ENCODE measurements at regions not wholly inside any gene's neighbourhood (a gene's known extent, or its start where the extent isn't known, plus 50 kb on each side); places are given as distances from the start of the nearest gene placed in this dataset.

DNA sequence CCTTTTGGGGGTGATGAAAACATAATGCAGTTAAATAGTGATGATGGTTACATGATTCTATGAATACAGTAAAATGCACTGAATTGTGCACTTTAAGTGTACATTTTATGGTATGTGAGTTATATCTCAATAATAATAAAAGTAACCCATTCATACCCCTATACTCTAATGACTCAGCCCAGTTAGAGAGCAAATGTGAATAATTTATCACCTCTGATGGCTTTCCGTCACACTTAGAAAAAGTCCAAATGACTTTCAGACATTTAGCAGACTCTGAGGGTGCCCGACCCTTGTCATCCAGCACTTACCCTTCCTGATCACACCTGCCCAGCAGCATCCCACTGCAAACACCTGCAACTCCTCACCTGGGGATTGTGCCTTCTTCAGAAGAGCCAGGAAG, 148.1 kb upstream of the MAF start:
- H3K4me3 ChIP-seq: no peak overlapping the region
- no peak overlapping the region for H3K27ac ChIP-seq
- H3K27me3 ChIP-seq (ENCODE audit: insufficient read depth in 3 of 3, low read length in 2 of 3): peaks cover 0 to 3% (median 1%) of the 10 kb centered on the region in 3 donors
- no peak for TF ChIP-seq CTCF (IDR thresholded peaks at IDR 0.05)
- DNase-seq (no peak), ATAC-seq (no peak)
- intact Hi-C loops (cut with DNase I): no loop called here
- no peaks in the 10 kb centered on the region for H3K4me1 ChIP-seq
- H3K36me3 ChIP-seq (ENCODE audit: insufficient read depth in 1 of 2, low read depth in 1 of 2): no peaks in the 10 kb centered on the region
- H3K9me3 ChIP-seq: no peaks in the 10 kb centered on the region
- WGBS, 3 donors: 94 to 97% (median 97%) methylated on average over 2 of the region's 2 CpGs

DNA sequence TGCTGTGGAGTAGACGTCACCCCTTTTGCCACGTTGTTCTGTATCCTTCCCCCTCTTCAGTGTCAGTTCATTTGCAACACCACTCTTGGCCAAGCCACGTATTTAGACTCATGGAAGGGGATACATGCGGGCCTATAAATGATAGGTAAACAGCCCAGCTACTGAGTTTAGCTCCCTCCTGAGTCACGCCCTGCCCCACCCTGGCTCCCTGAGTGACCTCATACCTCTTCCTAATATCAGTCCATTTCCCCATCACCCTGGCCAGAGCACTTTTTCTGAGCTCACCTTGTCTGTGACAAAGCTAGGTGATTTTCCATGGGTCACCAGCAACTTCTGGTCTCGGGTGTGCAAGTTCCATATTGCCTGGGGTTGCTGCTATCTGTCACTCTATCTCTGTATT, 147.2 kb upstream of the MAF start:
- intact Hi-C loops (cut with DNase I): no loop called here

GRCh38 chr16:79740252-79740651, 139.7 kb upstream of the MAF start:
- Histone ChIP-seq H3K27me3 (ENCODE audit: insufficient read depth in 3 of 3, low read length in 2 of 3) (no peaks in the 10 kb centered on the region), H3K4me1 (no peaks in the 10 kb centered on the region), H3K4me3 (no peak overlapping the region), H3K9me3 (no peaks in the 10 kb centered on the region), H3K27ac (no peak overlapping the region), H3K36me3 (ENCODE audit: insufficient read depth in 1 of 2, low read depth in 1 of 2) (no peaks in the 10 kb centered on the region)
- intact Hi-C loops (cut with DNase I): no loop called here
- TF ChIP-seq CTCF (IDR thresholded peaks at IDR 0.05): no peak
- 94 to 97% (median 95%) methylated on average over 5 of the region's 5 CpGs for WGBS, 3 donors
- ATAC-seq: no peak
- DNase-seq: no peak

More for the DNA sequence above, 147.2 kb upstream of the MAF start:
- DNase-seq: no peak
- Histone ChIP-seq H3K4me3 (no peak overlapping the region), H3K9me3 (no peaks in the 10 kb centered on the region), H3K36me3 (ENCODE audit: insufficient read depth in 1 of 2, low read depth in 1 of 2) (no peaks in the 10 kb centered on the region), H3K27ac (no peak overlapping the region), H3K4me1 (no peaks in the 10 kb centered on the region), H3K27me3 (ENCODE audit: insufficient read depth in 3 of 3, low read length in 2 of 3) (no peaks in the 10 kb centered on the region)
- ATAC-seq: no peak
- 89 to 92% (median 91%) methylated on average over 6 of the region's 6 CpGs for WGBS, 3 donors
- TF ChIP-seq CTCF (IDR thresholded peaks at IDR 0.05): no peak

- H3K4me3 ChIP-seq: no peak overlapping the region
- no peaks in the 10 kb centered on the region for H3K27me3 ChIP-seq (ENCODE audit: insufficient read depth in 3 of 3, low read length in 2 of 3)
- TF ChIP-seq CTCF (IDR thresholded peaks at IDR 0.05): no peak
- intact Hi-C loops (cut with DNase I): no loop called here
- H3K4me1 ChIP-seq: no peaks in the 10 kb centered on the region
- no peak overlapping the region for H3K27ac ChIP-seq
- H3K9me3 ChIP-seq: no peaks in the 10 kb centered on the region
- DNase-seq (no peak), ATAC-seq (no peak)
- H3K36me3 ChIP-seq (ENCODE audit: insufficient read depth in 1 of 2, low read depth in 1 of 2): no peaks in the 10 kb centered on the region
Observed at GRCh38 chr16:79735271-79735670, 134.7 kb upstream of the MAF start.

GRCh38 chr16:79734721-79735120, 134.2 kb upstream of the MAF start:
- Histone ChIP-seq H3K27me3 (ENCODE audit: insufficient read depth in 3 of 3, low read length in 2 of 3) (no peaks in the 10 kb centered on the region), H3K4me3 (no peak overlapping the region), H3K36me3 (ENCODE audit: insufficient read depth in 1 of 2, low read depth in 1 of 2) (no peaks in the 10 kb centered on the region), H3K4me1 (no peaks in the 10 kb centered on the region), H3K27ac (no peak overlapping the region), H3K9me3 (no peaks in the 10 kb centered on the region)
- intact Hi-C loops (cut with DNase I): no loop called here
- ATAC-seq: no peak
- no peak for TF ChIP-seq CTCF (IDR thresholded peaks at IDR 0.05)
- DNase-seq: no peak
- WGBS, 3 donors: 76 to 86% (median 80%) methylated on average over 2 of the region's 2 CpGs
